Stimulated activated CD8-positive, alpha-beta memory T cell treated with anti-CD3 and anti-CD28 coated beads, Interleukin-2, amount 100 ng/mL, for 48 hours (primary cell): ENCODE measurements at regions not wholly inside any gene's neighbourhood (a gene's known extent, or its start where the extent isn't known, plus 50 kb on each side); places are given as distances from the start of the nearest gene placed in this dataset.

Source experiments
- DNase-seq, 2 donors: peaks; one replicate each; pipeline ENCODE4 v3.0.0-alpha.2; 2020; ENCODE audit warnings: low read depth in 2 of 2

DNA sequence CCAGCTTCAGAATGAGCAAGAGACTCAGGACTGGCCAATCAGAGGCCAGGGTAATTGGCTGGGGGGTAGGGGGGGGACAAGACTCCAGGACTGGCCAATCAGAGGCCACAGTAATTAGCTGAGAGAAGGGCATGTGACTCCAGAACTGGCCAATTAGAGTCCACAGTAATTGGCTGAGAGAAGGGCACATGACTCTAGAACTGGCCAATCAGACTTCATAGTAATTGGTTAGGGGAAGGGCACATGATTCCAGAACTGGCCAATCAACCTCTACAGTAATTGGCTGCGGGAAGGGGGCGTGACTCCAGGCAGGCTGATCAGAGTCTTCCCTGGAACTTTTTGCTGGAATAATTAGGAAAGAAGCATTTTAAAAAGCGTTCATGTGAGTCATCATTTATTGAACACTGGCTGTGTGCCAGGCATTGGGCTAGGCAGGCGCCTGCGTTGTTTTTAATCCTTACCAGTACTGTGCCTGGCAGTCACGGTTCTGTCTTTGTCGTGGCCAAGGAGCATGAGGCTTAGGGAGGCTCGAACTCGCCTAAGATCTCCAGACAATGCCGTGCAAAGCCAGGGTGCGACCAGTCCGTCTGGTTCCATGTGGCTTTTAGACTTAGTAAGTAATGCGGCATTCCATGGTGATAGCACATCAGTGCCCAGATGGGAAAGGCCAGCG is 508.1 kb downstream of the TBC1D22A start:
- DNase-seq: no peak

DNA sequence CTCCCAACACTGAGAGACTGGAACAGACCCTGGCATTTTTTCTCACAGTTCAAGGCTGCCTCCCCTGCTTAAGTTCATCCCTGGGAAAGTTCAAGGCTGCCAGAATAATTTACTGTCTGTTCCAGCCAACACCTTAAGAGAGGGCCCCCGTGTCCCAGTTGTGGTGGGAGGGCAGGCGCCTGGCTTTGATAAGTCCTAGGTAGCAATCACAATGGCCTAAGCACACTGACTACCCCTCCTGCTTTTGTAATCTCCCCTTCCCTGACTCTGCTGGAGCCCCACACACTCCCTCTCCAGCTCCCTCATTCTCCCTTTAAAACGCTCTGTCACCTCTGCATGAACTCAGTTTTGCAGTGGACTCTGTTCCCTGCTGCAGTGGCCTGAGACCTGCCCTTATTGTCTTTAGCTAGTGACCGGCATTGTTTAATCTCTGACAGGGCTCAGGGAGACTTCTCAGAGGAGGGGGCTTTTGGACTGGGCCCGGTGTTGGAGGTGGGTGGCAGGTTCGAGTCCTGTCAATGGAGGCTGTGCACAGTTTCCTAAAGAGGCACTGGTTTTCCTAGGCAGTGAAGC is 507.2 kb downstream of the TBC1D22A start:
- DNase-seq: no peak

DNA sequence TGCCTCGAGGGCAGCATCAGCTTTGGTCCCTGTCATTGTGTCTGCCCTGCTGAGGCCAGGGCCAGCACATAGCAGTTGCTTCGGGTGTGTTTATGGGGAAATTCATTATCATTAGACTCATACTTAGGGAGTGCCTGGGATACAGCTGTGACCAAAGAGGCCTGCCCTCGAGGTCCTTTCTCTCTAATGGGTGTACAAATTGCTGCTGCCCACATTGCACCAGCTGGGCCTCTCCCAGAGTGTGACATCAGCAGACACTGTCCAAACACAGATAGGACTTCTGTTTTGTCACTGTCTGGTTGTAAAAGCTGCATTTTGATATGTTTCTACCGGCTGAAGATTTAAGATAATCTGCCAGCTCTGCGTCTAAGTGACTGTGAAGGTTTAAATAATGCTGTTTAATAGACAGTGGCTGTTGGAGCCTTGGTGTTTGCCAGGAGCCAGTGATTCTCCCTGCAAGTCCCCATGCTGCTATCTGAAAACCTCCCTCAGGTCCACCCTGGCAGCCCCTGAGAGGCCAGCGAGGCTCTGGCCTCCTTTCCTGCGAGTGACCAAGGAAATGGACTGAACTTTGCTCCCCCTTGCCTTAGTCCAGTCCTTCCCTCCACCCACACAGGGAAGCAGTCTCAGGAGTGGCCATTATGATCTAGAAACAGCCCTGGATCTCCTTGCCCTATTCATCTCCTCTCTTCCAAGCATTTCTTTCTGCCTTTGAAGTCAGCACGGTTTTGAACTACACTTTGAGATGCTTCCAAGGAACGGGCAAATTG is 505.2 kb downstream of the TBC1D22A start:
- no peak for DNase-seq

DNA sequence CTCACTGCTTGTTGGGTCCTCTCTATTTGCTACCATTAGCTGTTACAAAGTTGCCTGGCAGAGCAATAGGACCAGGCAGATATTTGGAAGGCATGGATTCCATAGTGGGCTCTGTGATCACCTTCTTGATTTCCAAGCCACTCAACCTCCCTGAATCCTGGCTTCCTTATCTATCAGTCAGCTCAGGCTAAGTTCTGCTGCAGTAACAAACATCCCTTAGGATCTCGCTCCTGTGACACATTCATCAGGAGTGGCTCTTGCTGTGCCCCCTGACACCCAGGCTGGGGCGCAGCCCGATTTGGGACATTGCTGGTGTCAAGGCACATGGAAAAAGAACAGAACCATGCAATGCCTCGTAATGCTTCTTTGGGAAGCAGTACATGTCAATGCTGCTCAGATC is 503.9 kb downstream of the TBC1D22A start:
- no peak for DNase-seq

DNA sequence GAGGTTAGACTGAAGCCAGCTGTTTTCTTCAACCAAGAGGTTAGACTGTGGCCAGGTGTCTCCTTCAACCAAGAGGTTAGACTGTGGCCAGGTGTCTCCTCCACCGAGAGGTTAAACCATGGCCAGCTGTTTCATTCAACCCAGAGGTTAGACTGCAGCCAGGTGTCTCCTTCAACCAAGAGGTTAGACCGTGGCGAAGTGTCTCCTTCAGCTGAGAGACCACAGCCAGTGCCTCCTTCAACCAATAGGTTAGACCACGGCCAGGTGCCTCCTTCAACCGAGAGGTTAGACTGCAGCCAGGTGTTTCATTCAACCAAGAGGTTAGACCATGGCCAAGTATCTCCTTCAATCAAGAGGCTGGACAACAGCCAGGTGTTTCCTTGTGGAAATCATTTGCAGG is 498.1 kb downstream of the TBC1D22A start:
- no peak for DNase-seq

DNA sequence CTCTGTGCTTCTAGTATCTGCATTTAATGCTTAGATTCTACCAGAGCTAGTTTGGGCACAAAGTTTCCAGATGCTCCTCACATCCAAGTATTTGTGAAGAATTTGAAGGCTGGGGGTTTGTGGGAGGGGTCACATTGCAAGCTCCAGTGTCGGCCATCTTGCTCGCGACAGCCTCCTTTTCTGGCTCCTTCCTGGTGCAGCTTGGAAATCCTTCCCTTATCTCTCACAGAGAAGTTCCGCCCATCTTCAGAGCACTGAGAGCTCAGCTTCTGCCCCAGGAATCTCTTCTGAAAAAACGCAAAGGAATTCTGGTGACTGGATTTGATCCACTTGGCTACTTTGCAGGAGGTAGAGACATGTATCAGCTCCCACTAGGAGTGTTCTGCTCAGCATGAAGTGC is 497.5 kb downstream of the TBC1D22A start:
- no peak for DNase-seq

DNA sequence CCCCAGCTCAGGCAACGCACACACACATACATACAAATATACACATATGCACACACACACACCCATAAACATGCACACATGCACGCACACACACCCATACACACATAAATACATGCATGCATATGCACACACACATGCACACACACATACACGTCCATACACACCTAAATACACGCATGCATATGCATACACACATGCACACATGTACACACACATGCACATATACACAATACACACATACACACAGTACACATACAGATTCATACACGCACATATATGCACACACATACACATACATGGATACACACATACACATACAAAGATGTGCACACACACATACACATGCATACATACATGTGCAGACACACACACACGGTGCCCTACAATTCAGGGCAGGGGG is 496.6 kb downstream of the TBC1D22A start:
- DNase-seq: no peak

DNA sequence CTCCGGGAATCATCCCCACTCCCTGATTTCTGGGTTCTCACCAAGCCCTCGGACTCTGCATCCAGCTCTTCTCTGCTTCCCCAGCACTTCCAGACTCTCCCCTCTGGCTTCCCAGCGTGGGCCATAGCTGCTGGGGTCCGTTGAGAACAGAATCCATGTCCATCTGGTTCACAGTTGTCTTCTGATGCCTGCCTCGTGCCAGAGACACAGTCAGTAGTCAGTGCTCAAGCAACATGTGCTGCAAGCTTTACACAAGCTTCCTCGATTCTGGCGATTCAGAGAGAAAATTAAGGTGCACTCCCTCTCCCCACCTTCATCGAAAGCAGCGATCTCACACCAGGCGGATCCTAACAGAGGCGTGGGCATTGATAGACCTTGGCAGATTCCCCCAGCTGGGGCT is 495.5 kb downstream of the TBC1D22A start:
- no peak for DNase-seq

DNA sequence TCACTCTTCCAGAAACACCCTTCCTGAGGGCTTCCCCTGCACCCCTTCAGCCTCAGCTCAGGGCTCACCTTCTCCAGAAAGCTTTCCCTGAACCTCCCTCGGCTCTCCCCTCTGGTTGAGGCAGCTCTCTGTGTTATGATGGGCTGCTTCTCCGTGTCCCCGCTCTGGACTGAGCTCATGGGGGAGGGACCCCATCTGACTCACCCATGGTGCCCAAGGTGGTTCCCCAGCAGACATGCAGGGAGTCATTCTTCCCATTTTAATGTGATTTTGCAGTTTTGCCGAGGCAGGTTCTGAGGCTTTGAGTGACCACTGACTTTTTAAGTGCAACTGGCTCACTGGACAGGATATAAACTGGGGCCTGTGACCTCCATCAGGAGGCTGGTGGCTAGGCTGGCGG is 495.1 kb downstream of the TBC1D22A start:
- no peak for DNase-seq

DNA sequence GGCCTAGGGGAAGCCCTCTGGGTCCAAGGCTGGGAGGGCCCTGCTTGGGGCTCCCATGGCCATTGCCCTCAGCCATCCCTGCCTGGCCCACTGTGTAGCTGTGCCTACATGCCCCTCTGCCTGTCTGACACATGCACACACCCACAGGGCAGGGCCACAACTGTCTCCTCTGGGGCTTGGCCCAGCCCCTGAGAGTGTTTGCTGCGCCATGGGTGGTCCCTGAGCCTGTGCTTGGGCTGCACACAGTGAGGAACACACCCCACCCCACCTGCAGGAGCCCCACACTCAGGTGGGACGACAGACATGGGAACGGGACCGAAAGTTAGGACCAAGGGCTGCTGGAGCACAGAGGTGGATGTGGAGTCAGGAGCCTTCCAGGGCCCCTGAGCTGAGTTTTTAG is 489.5 kb downstream of the TBC1D22A start:
- no peak for DNase-seq

DNA sequence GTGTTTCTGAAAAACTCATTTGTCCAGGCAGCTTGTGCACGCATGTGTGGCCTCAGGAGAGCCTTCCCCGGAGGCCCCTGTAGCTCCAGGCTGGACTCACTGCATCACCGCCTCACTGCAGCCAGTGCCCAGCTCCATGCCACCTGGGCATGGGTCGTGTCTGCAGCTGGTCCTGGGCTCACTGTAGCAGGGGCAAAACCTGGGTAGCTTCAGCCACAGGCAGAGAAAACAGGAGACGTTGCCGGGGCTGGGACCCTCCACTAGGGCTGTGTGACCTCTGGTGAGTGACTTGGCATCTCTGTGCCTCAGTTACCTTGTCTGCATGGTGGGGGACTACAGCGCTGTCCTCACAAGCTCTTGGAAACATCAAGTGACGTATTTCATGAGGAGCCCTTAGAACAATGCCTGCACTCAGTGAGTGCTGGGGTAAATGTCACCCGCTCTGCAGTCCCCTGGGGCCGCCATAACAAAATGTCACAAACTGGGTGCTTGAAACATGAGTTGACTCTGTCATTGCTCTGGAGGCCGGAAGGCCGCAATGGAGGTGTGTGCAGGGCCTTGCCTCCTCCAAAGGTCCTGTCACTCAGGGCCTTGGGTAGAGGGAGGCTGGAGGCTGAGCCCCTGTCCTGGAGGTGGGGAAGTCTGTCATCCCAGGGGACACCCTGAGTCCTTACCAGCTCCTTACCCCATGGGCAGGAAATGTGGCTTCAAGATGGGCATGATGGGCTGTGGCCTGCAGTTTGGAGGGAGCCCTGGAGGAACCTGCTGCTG is 488.7 kb downstream of the TBC1D22A start:
- no peak for DNase-seq

DNA sequence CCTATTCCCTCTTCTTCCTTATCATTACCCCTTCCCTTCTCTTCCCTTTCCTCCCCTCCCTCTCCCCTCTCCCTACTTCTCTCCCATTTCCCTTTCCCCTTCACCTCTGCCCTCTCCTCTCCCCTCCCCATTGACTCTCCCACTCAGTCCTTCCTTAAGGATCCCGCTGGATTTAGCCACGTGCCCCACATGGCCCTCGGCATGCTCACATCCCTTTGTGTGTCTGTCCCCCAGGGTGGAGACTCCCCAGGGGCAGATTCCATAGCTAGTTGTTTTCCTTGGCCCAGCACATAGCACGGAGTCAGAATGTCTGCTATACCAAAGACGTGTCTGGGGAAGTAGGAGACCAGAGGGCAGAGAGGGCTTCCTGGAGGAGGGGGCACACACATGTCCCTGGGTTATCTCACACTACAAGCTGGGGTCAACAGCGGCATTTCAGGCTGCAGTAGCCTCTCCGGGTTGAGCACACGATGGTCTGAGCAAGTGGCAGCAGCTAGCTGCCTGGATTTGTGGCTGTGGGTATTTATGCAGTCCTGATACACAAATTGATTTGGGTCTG is 487.0 kb downstream of the TBC1D22A start:
- DNase-seq: no peak

DNA sequence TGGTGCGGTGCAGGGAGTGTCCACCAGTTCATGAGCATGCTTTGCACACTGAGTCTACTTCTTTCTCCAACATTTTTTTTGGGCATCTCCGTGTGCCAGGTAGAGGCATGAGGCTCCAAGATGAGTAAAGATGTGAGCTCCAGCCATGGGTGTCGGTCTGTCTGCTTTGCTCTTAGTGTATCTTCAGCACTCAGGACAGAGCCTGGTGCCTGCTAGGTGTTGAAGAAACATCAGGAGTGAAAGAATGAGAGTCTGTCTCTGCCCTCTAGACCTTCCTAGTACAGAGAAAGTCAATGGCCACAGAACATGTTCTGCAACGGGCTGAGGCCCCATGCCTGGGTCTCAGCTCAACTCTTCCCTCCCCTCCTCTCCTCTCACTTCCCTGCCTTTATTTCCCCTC is 486.5 kb downstream of the TBC1D22A start:
- DNase-seq: no peak

DNA sequence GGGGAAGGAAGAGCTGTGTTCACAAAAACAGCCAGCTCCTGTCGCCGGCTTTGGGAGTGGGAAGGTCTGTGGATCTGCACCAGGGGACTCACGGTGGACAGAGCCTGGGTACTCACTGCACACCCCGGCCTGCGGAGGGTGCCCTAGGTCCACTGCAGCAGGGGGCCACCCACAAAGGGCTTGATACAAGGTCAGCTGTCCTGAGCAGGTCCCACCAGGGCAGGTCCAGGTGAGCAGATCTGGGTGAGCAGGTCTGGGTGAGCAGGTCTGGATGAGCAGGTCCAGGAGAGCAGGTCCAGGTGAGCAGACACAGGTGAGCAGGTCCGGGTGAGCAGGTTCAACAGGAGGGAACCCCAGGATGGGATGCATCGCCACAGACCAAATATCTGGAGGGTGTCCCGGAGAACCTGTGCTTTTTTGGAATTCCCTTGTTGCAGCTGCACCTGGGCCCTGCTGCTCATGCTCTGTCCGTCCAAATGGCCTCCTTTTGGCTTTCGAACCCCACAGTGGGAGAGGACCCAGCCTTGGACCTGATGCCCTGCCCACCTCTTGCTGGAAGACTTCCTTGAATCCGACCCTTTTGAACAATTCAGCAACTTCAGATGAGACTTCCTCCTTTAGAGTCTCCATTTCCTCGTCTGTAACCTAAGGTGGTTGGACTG is 485.3 kb downstream of the TBC1D22A start:
- no peak for DNase-seq

DNA sequence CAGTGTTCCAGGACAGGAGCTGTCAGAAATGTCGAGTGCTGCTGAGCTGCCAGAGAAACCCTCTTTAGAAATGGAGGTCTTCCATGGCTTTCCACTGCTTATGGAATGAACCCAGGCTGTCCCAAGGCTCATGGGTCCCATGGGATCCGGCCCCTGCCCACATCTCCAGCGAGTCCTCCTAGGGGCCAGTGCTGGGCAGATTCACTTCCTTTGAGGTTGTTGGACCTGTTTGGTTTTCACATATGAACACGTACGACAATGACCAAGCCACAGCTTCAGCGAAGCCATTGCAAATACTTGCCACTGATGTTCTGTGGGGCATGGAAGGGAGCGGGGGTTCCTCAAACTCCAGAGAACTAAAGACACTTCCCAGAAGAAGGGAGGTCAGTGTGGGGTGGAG is 483.3 kb downstream of the TBC1D22A start:
- DNase-seq: no peak

DNA sequence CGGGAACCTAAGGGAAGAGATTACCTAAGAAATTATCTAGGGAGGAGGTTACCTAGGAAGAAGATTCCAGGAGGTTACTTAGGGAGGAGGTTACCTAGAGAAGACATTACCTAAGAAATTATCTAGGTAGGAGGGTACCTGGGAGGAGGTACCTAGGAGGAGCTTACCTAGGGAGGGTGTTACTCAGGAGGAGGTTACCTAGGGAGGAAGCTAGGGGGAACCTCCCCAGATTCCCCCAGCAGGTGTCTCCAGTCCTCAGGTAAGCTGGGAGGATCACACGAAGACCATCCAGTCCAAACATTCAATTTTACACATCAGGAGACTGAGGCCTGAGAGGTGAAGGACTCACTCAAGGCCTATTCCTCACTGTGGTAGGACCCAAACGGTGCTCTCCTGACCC is 482.8 kb downstream of the TBC1D22A start:
- DNase-seq: no peak

DNA sequence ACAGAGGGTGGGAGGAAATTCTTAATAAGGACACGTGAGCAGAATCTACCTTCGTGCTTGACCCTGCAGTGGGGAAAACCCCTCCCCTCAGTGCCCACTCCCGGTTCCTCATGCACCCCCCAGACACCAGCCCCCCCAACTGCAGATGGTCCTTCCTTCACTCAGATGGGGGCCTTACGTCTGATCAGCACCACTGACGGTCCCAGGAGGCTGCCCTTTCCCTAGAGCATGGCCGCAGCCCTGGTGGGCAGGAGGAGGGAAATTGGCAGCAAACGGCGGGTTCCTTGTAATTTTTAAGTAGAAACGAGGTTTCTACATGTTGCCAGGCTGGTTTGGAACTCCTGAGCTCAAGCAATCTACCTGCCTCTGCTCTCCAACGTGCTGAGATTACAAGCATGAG is 477.7 kb downstream of the TBC1D22A start:
- no peak for DNase-seq

DNA sequence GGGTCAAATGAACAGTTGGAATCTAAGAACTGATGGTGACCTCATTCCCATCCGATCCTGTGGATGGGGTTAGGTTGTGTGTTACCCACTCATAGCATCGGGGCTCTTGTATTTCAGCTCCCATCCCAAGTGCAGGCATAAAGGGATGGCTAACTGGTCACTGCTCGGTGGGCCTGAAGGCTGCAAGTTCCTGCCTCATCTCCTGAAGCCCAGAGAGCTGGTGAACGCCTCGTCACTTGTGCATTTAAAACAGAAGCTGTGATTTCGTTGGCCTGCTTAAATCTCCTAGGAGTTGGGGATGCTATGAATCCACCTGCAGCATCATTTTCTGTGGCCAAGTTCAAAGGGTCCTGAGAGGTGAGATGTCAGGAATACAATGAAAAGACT is 477.0 kb downstream of the TBC1D22A start:
- no peak for DNase-seq

DNA sequence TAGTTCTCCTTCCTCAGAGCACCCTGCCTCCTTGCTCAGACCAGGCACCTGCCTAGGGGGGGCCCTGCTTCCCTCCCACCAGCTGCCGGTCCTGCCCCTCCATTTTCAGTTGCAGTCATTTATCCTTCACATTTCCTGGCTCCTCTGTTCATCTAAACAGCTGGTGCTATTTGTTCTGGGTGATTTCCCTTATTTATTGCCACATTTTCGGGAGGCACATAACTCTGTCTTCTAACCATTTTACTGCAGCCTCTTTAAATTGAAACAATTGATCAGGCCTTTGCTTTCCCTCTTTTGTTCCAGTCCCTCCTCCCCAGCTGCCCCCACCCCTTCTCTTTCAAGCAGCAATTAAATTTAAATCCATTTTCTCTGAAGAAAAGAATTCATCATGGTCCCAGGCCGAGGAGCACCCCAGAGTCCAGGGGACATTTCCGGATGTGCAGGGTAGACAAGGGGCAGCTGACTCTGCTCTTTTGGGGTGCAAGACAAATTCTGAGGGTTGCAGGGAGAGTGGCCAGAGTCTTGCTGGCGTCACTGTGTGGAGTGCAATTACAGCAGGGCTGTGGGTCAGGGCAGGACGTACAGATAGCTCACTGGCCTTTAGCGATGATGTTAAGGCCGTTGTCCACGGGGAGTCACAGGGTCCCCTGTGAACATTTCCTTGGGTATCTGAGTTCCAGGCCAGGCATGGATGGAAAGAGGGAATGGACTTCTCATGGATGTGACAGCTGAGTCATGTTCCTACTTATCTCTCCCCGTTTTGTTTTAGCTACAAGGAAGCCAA is 476.4 kb downstream of the TBC1D22A start:
- no peak for DNase-seq

DNA sequence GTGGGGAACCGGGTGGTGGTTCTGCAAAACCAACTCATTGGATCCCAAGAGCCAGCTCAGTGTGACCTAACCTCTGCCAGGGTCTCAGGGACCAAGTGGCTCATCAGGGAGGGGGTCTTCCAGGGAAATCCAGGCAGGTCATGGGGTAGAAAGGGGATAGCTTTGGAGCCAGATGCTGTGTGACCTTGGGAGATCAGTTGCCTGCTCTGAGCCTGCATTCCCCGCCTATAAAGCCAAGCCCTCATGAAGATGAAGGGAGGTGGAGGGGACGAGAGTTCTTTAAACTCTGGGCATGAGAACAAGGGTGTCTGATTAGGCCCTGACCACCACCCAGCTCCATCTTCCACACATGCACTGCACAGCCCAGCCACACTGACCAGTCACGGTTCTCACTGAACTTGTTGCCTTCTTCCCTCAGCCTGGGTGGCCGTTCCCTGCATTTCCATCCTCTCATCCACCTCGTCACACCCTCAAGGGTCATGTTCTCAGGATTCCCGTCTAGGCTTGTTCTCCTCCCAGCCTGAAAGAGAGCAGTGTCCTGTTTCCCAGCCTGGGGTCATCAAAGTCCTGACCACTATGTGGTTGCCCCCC is 475.5 kb downstream of the TBC1D22A start:
- DNase-seq: no peak

DNA sequence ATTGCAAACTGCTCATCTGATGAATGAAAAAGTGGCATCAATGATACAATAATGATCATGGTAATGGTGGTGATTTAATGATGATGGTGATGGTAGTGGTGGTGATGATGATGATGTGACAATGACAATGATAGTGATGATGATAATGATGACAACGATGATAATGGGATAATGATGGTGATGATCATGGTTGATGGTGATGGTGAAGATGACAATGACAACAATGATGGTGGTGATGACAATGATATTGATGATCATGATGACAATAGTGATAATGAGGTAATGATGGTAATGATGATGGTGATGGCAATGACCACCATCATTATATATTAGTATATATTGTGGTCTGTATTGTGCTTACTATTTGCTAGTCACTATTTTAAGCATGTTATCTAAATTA is 474.3 kb downstream of the TBC1D22A start:
- DNase-seq: no peak
